Vagina (tissue), 2 donors: ENCODE measurements at regions not wholly inside any gene's neighbourhood (a gene's known extent, or its start where the extent isn't known, plus 50 kb on each side); places are given as distances from the start of the nearest gene placed in this dataset.

Experiments
- DNase-seq, 2 donors: peaks; one replicate each; pipeline ENCODE4 v3.0.0-alpha.2; 2017; ENCODE audit errors: extremely low spot score in 2 of 2
- H3K27ac ChIP-seq: fragments of 200-600 bp; sonication (generic); one replicate; pipeline ENCODE4 v1.5.1; 2019
- H3K27me3 ChIP-seq: fragments of 200-600 bp; sonication (generic); one replicate; pipeline ENCODE4 v1.5.1; 2019
- H3K36me3 ChIP-seq, 2 donors: fragments of 200-600 bp; sonication (generic); one replicate each; pipeline ENCODE4 v1.5.1; 2017 to 2019
- H3K4me1 ChIP-seq: fragments of 200-600 bp; sonication (generic); one replicate; pipeline ENCODE4 v1.5.1; 2019
- H3K4me3 ChIP-seq, 2 donors: fragments of 200-600 bp; sonication (generic); 1 replicate in 1 of 2; 2 replicates in 1 of 2; pipeline ENCODE4 v1.5.1; 2016 to 2019
- H3K9me3 ChIP-seq: fragments of 200-600 bp; sonication (generic); one replicate; pipeline ENCODE4 v1.5.1; 2019
- POLR2A ChIP-seq, 2 donors: fragments of 450-650 bp; IDR thresholded peaks; one replicate each; pipeline ENCODE4 v1.6.1; 2017; ENCODE audit warnings: antibody characterized with exemption in 2 of 2, mild to moderate bottlenecking in 2 of 2, moderate library complexity in 2 of 2
- POLR2AphosphoS5 ChIP-seq, 2 donors: sonication (generic); formaldehyde crosslinking; IDR thresholded peaks; one replicate each; pipeline ENCODE4 v1.9.0; 2017; ENCODE audit warnings: antibody characterized with exemption in 2 of 2, mild to moderate bottlenecking in 2 of 2, low read depth in 1 of 2; ENCODE audit not compliant: insufficient read depth in 1 of 2
- intact Hi-C: fragments of 100-400 bp; cut with DNase I; formaldehyde crosslinking; loops from one replicate; pipeline ENCODE4 v1.15.1; 2023
- TF ChIP-seq, protein P1 (sequence below), 3 experiments: fragments of 450-650 bp in 2 of 3; fragments of 200-600 bp in 1 of 3; sonication (generic) in 1 of 3; IDR thresholded peaks; one replicate each; pipeline ENCODE4 v1.5.1; 2017 to 2019; ENCODE audit warnings: antibody characterized with exemption in 3 of 3, mild to moderate bottlenecking in 2 of 3, moderate library complexity in 2 of 3

DNA sequence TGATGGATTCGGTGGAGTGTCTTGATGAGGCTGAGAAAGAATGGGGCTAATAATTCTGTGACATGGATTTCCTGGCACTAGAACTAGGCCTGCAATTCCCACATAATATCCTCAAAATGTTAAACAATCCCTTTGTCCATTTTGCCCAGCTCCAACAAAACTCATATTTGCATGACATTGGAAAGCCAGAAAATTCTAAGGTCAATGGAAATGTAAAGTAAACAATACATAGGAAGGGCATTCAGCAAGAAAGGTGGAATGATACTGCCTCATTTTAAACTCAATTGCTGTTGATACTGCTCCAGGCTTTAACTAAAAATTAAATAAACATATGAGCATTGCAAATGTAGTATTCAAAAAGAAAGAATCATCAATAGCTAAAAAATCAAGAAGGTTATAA is 434.8 kb upstream of the SLC8A1 start:
- Histone ChIP-seq H3K27me3 (no peaks in the 10 kb centered on the region), H3K36me3 (no peaks in the 10 kb centered on the region), H3K4me1 (no peaks in the 10 kb centered on the region), H3K4me3 (no peak overlapping the region), H3K27ac (no peak overlapping the region), H3K9me3 (no peaks in the 10 kb centered on the region)
- intact Hi-C loops: no loop called here
- DNase-seq: no peak
- no peak for TF ChIP-seq POLR2A (IDR thresholded peaks at IDR 0.05)

DNA sequence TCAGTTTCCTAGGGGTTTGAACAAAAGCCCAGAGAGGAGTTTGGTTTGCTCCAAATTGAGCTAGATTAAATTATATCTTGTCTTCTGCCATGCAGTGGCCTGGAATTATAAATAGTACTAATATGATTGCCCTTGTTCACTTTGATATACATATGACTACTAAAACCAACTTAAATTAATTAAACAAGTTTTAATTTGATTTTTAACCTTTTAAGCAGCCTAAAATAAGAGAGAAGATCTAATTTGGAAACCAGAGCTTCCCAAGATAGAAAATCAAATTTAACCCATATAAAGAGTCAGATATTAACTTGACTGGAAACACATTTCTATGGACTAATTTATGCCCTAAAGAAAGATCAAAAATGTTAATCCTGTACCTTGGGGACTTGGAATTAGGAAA is 444.5 kb upstream of the SLC8A1 start:
- H3K27ac ChIP-seq: no peak overlapping the region
- intact Hi-C loops: no loop called here
- TF ChIP-seq POLR2A (IDR thresholded peaks at IDR 0.05): no peak
- TF ChIP-seq, protein P1, sequence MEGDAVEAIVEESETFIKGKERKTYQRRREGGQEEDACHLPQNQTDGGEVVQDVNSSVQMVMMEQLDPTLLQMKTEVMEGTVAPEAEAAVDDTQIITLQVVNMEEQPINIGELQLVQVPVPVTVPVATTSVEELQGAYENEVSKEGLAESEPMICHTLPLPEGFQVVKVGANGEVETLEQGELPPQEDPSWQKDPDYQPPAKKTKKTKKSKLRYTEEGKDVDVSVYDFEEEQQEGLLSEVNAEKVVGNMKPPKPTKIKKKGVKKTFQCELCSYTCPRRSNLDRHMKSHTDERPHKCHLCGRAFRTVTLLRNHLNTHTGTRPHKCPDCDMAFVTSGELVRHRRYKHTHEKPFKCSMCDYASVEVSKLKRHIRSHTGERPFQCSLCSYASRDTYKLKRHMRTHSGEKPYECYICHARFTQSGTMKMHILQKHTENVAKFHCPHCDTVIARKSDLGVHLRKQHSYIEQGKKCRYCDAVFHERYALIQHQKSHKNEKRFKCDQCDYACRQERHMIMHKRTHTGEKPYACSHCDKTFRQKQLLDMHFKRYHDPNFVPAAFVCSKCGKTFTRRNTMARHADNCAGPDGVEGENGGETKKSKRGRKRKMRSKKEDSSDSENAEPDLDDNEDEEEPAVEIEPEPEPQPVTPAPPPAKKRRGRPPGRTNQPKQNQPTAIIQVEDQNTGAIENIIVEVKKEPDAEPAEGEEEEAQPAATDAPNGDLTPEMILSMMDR (IDR thresholded peaks at IDR 0.05): no peak
- no peak for TF ChIP-seq POLR2AphosphoS5 (IDR thresholded peaks at IDR 0.05; ENCODE audit: insufficient read depth in 1 of 2, low read depth in 1 of 2)
- no peaks in the 10 kb centered on the region for H3K9me3 ChIP-seq
- no peaks in the 10 kb centered on the region for H3K27me3 ChIP-seq
- no peaks in the 10 kb centered on the region for H3K4me1 ChIP-seq
- H3K4me3 ChIP-seq: no peak overlapping the region
- no peak for DNase-seq
- no peaks in the 10 kb centered on the region for H3K36me3 ChIP-seq

GRCh38 chr2:40914666-40915065 is 462.8 kb upstream of the SLC8A1 start:
- intact Hi-C loops: no loop called here
- H3K4me3 ChIP-seq: no peak overlapping the region
- no peak for DNase-seq
- H3K27me3 ChIP-seq: no peaks in the 10 kb centered on the region
- H3K9me3 ChIP-seq: no peaks in the 10 kb centered on the region
- H3K36me3 ChIP-seq: no peaks in the 10 kb centered on the region
- TF ChIP-seq POLR2A (IDR thresholded peaks at IDR 0.05) (no peak), POLR2AphosphoS5 (IDR thresholded peaks at IDR 0.05; ENCODE audit: insufficient read depth in 1 of 2, low read depth in 1 of 2) (no peak)
- TF ChIP-seq, protein P1 (IDR thresholded peaks at IDR 0.05): no peak
- no peak overlapping the region for H3K27ac ChIP-seq
- H3K4me1 ChIP-seq: no peaks in the 10 kb centered on the region

- Histone ChIP-seq H3K4me3 (no peak overlapping the region), H3K4me1 (no peaks in the 10 kb centered on the region), H3K27ac (no peak overlapping the region), H3K27me3 (no peaks in the 10 kb centered on the region), H3K36me3 (no peaks in the 10 kb centered on the region), H3K9me3 (no peaks in the 10 kb centered on the region)
- DNase-seq: no peak
- intact Hi-C loops: no loop called here
- TF ChIP-seq POLR2AphosphoS5 (IDR thresholded peaks at IDR 0.05; ENCODE audit: insufficient read depth in 1 of 2, low read depth in 1 of 2): no peak
- TF ChIP-seq, protein P1 (IDR thresholded peaks at IDR 0.05): no peak
- no peak for TF ChIP-seq POLR2A (IDR thresholded peaks at IDR 0.05)
These were observed 463.8 kb upstream of the SLC8A1 start for GRCh38 chr2:40915651-40916050.

GRCh38 chr2:40935349-40935748 is 483.5 kb upstream of the SLC8A1 start:
- TF ChIP-seq, protein P1 (IDR thresholded peaks at IDR 0.05): no peak
- no peak for TF ChIP-seq POLR2A (IDR thresholded peaks at IDR 0.05)
- TF ChIP-seq POLR2AphosphoS5 (IDR thresholded peaks at IDR 0.05; ENCODE audit: insufficient read depth in 1 of 2, low read depth in 1 of 2): no peak

DNA sequence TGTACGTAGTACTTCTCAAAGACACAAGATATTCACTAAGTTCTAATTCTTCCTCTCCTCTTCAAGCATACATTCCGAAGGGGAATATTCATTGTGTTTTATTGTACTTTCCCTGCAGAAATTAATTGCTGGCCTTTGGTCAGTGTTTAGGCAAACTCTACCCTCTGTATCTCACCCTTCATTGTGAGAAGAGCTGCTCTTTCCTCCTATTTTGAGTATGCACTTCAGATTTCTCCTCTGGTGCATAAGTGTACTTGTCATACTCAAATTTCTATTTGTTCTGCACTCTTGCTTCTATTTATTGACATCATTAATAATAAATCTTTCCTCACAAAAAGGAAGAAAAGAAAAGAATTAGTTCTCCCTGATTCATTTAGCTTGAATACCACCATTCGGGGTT is 485.4 kb upstream of the SLC8A1 start:
- Histone ChIP-seq H3K4me3 (no peak overlapping the region), H3K4me1 (no peaks in the 10 kb centered on the region), H3K36me3 (no peaks in the 10 kb centered on the region), H3K27ac (no peak overlapping the region), H3K27me3 (no peaks in the 10 kb centered on the region), H3K9me3 (no peaks in the 10 kb centered on the region)
- TF ChIP-seq POLR2AphosphoS5 (IDR thresholded peaks at IDR 0.05; ENCODE audit: insufficient read depth in 1 of 2, low read depth in 1 of 2): no peak
- no peak for TF ChIP-seq POLR2A (IDR thresholded peaks at IDR 0.05)
- TF ChIP-seq, protein P1 (IDR thresholded peaks at IDR 0.05): no peak
- no peak for DNase-seq
- intact Hi-C loops: no loop called here

More at GRCh38 chr2:40935349-40935748, 483.5 kb upstream of the SLC8A1 start:
- H3K36me3 ChIP-seq: no peaks in the 10 kb centered on the region
- H3K4me3 ChIP-seq: no peak overlapping the region
- no peaks in the 10 kb centered on the region for H3K9me3 ChIP-seq
- no peak for DNase-seq
- no peaks in the 10 kb centered on the region for H3K4me1 ChIP-seq
- intact Hi-C loops: no loop called here
- no peak overlapping the region for H3K27ac ChIP-seq
- no peaks in the 10 kb centered on the region for H3K27me3 ChIP-seq
